CD4-positive, alpha-beta T cell treated with Interleukin-15 for 4 hours (primary cell): ENCODE measurements at regions not wholly inside any gene's neighbourhood (a gene's known extent, or its start where the extent isn't known, plus 50 kb on each side); places are given as distances from the start of the nearest gene placed in this dataset.

Experiments
- DNase-seq: peaks from one replicate; pipeline ENCODE4 v3.0.0-alpha.2; 2020; ENCODE audit warnings: low spot score

- DNase-seq: no peak
Observed at GRCh38 chr6:146865756-146866379, 267.1 kb downstream of the ADGB start.

DNA sequence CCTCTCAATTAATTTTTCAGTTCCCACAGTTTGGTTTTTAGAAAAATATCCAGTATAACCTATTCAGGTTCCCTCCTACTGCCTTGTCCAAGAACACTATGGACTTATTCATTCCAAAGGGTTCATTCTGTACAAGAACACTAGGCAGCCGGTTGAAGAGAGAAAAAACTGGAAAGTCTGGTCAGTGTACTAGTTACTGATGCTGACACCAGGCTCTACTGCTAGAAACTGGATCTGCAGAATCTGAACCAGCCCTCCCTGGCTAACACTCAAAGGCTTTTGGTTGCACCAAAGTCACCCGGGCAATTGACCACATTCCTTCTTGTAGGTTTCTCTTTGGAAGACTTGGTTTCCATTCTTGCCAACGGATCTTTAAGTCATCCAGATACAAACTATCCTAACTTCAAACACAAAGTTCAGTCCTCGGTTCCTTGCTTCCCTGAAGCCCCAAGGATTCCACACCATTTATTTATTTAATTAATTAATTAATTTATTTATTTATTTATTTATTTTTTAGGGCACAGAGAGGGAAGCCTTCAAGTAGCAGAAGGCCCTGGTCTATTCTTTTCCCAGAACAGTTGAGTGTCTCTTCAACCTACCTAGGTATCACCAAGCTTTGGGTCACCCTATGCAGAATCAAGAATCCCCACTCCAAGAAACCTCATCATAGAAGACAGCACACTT is 268.1 kb downstream of the ADGB start:
- DNase-seq: no peak

- no peak for DNase-seq
Observed at GRCh38 chr6:146868671-146869209, 270.0 kb downstream of the ADGB start.

DNA sequence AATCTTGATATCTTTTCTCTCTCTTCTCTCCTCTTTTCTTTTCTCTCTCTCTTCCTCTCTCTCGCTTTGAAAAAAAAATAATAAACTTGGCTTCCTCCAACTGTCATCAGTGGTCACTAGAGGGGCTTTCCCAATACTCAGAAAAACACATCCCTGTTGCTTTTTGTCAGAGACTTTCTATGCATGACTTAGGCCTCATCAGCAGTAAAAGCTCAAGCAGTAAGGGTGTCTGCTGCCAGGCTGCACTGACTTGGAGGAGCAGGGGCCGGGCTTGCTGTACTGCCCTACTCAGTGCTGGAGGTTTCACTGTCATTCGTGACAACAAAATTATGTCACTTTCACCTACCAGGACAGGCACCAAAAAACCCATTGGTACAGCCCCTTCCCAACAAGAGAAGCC is 272.0 kb downstream of the ADGB start:
- no peak for DNase-seq

GRCh38 chr6:146871611-146872425 is 273.0 kb downstream of the ADGB start:
- no peak for DNase-seq

GRCh38 chr6:146872426-146872785 is 273.6 kb downstream of the ADGB start:
- DNase-seq: no peak

GRCh38 chr6:146874278-146875018 is 275.7 kb downstream of the ADGB start:
- DNase-seq: no peak

DNA sequence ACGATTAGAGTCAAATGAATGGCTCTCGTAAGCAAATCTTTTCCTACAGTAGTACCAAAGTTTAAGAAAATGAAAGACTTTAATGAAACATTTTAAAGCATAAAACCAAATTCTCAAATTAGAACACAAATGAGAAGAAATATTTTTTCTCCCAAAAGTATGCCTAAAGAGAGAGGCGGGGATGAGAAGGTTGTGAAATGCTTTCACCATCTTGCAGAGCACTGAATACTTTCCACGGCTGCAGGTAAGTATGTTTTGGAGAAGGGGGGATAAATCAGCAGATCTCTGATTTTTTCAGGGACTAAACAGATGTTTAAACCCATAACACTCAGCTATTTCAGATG is 277.1 kb downstream of the ADGB start:
- no peak for DNase-seq

DNA sequence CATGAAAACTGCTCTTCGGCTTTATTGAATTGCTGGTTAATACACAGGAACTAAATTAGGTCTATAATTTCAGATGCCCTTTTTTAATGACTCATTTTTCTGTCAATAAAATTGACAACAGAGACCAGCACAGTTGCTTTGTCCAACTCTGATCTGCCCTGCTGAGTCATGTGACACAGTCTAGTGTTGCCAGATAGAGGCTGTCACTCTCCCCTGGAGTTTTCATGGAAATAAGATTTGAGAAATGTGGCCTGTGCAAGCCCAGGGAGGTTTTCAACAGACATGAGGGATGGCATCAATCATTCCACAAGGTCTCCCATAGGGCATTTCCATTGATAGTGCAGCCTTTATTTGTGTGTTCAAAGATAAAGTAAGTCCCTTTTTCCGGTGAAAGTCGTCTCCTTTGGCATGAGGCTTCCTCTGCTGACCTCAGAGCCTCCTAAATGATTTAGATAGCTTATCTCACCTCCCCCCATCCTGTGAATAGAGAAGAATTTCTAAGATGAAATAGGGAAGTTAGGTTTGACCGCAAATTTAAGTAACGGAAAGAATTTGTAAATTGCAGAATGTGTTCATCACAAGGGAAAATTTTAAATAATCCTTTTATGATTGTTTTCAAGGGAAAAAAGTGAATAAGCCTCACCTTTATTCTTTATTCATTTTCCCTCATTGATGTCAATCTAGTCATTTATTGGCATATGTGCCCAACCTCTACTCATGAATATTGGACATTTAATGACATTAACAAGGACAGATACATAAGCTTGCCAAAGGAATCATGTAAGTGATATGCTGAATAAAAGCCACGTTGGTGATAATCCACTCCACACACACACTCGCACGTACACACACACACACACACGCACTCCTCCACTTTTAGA is 277.7 kb downstream of the ADGB start:
- no peak for DNase-seq

GRCh38 chr6:146878168-146878951 is 279.6 kb downstream of the ADGB start:
- DNase-seq: no peak

GRCh38 chr6:146878952-146879340 is 280.2 kb downstream of the ADGB start:
- DNase-seq: no peak

GRCh38 chr6:146879406-146880117 is 280.8 kb downstream of the ADGB start:
- DNase-seq: no peak

GRCh38 chr6:146881228-146882181 is 282.7 kb downstream of the ADGB start:
- DNase-seq: no peak

GRCh38 chr6:146883640-146884531 is 285.1 kb downstream of the ADGB start:
- DNase-seq: no peak

- no peak for DNase-seq
Observed at GRCh38 chr6:146884728-146885127, 286.0 kb downstream of the ADGB start.

GRCh38 chr6:146885708-146886457 is 287.1 kb downstream of the ADGB start:
- no peak for DNase-seq
